CD4-positive, alpha-beta T cell (primary cell): ENCODE measurements at regions not wholly inside any gene's neighbourhood (a gene's known extent, or its start where the extent isn't known, plus 50 kb on each side); places are given as distances from the start of the nearest gene placed in this dataset.
"Not testable (repeated sequence)": the region's sequence is repeated elsewhere in the genome, so short reads cannot be mapped to it uniquely, and the experiment has no call there.

Experiments
- ATAC-seq: fragments of 200-7000 bp; cut with Tn5 transposase; one replicate; pipeline ENCODE4 v1.10.0; 2022; ENCODE audit warnings: mild to moderate bottlenecking; ENCODE audit not compliant: poor library complexity
- CTCF ChIA-PET: fragments of 350-600 bp; sonication (Branson Sonifier 250); formaldehyde crosslinking; loops from one replicate; lab custom pipeline; 2021; ENCODE audit warnings: antibody characterized with exemption, inconsistent platforms; lab: Charles Lee
- POLR2A ChIA-PET: fragments of 350-600 bp; sonication (Branson Sonifier 250); formaldehyde crosslinking; loops from one replicate; lab custom pipeline; 2021; ENCODE audit warnings: antibody characterized with exemption, inconsistent platforms; lab: Charles Lee
- DNase-seq, 14 experiments: peaks; one replicate each; pipeline ENCODE4 v3.0.0-alpha.2; 2013 to 2020; ENCODE audit warnings: mixed read lengths in 2 of 14
- H3K27ac ChIP-seq, 2 donors: one replicate each; pipeline versions ENCODE4 v1.5.1 to v1.7.0; 2013; ENCODE audit warnings: low read length in 2 of 2, low read depth in 1 of 2, mild to moderate bottlenecking in 1 of 2
- H3K27me3 ChIP-seq, 2 experiments: 1 replicate in 1 of 2; 2 replicates in 1 of 2; pipeline versions ENCODE4 v1.6.1 to v1.7.0; 2013; ENCODE audit warnings: low read length in 2 of 2, control low read depth in 1 of 2, mild to moderate bottlenecking in 1 of 2, moderate library complexity in 1 of 2; ENCODE audit not compliant: insufficient read depth in 2 of 2, control insufficient read depth in 1 of 2
- H3K36me3 ChIP-seq: one replicate; pipeline ENCODE4 v1.6.1; 2013; ENCODE audit warnings: low read length, control low read depth; ENCODE audit not compliant: insufficient read depth
- H3K4me1 ChIP-seq: one replicate; pipeline ENCODE4 v1.6.1; 2013; ENCODE audit warnings: low read length, control low read depth; ENCODE audit not compliant: insufficient read depth
- H3K4me3 ChIP-seq: one replicate; pipeline ENCODE4 v1.5.1; 2013; ENCODE audit warnings: mild to moderate bottlenecking, low read length, moderate library complexity
- H3K9me3 ChIP-seq, 2 experiments: 1 replicate in 1 of 2; 2 replicates in 1 of 2; pipeline versions ENCODE4 v1.6.1 to v1.7.0; 2013; ENCODE audit warnings: low read length in 2 of 2, mild to moderate bottlenecking in 2 of 2, control low read depth in 1 of 2, moderate library complexity in 1 of 2; ENCODE audit not compliant: control insufficient read depth in 1 of 2, insufficient read depth in 1 of 2
- H3K27ac Mint-ChIP-seq: one replicate; pipeline ENCODE4 v1.8.0; 2020; ENCODE audit warnings: mixed read lengths
- H3K27me3 Mint-ChIP-seq: one replicate; pipeline ENCODE4 v1.8.0; 2021; ENCODE audit warnings: mixed read lengths
- H3K36me3 Mint-ChIP-seq: one replicate; pipeline ENCODE4 v1.8.0; 2021; ENCODE audit warnings: low read depth, mixed read lengths
- H3K4me1 Mint-ChIP-seq: one replicate; pipeline ENCODE4 v1.8.0; 2021; ENCODE audit warnings: low read depth, mixed read lengths
- H3K4me3 Mint-ChIP-seq: one replicate; pipeline ENCODE4 v1.8.0; 2020; ENCODE audit warnings: mild to moderate bottlenecking, mixed read lengths
- H3K9me3 Mint-ChIP-seq: one replicate; pipeline ENCODE4 v1.8.0; 2020; ENCODE audit warnings: mixed read lengths
- CTCF ChIP-seq: fragments of 200-600 bp; IDR thresholded peaks from one replicate; pipeline ENCODE4 v1.8.0; 2022; ENCODE audit warnings: antibody characterized with exemption, mild to moderate bottlenecking
- intact Hi-C, 2 experiments: fragments of 100-400 bp; cut with DNase I in 1 of 2; cut with micrococcal nuclease in 1 of 2; formaldehyde crosslinking; loops; one replicate each; pipeline versions ENCODE4 v1.15.1 to v1.9.0; 2023 to 2025; cut with DNase I, micrococcal nuclease

GRCh38 chr10:61818251-61818650, 83.2 kb upstream of the ARID5B start:
- H3K27ac ChIP-seq, H3K4me3 Mint-ChIP-seq, H3K4me1 Mint-ChIP-seq, H3K9me3 ChIP-seq, H3K27ac Mint-ChIP-seq, DNase-seq, CTCF ChIA-PET, H3K4me3 ChIP-seq, POLR2A ChIA-PET, H3K9me3 Mint-ChIP-seq, H3K27me3 Mint-ChIP-seq, H3K36me3 ChIP-seq, H3K36me3 Mint-ChIP-seq, H3K4me1 ChIP-seq, H3K27me3 ChIP-seq, ATAC-seq: not testable (repeated sequence)
- intact Hi-C loops: loop anchor here in 1 of 2 experiments (5.0 kb wide), 1 partner anchor 66 kb away; no protein-coding TSS in a partner anchor

GRCh38 chr10:61819208-61819607, 82.3 kb upstream of the ARID5B start:
- H3K27ac Mint-ChIP-seq: no peak overlapping the region
- H3K36me3 ChIP-seq: no peaks in the 10 kb centered on the region
- no peaks in the 10 kb centered on the region for H3K9me3 Mint-ChIP-seq
- ATAC-seq: no peak
- no peaks in the 10 kb centered on the region for H3K36me3 Mint-ChIP-seq
- ChIA-PET CTCF (no interaction called here), POLR2A (no interaction called here)
- H3K4me1 Mint-ChIP-seq: no peaks in the 10 kb centered on the region
- no peak overlapping the region for H3K4me3 Mint-ChIP-seq
- no peaks in the 10 kb centered on the region for H3K27me3 ChIP-seq
- H3K9me3 ChIP-seq: no peaks in the 10 kb centered on the region
- no peaks in the 10 kb centered on the region for H3K27me3 Mint-ChIP-seq
- no peak overlapping the region for H3K27ac ChIP-seq
- TF ChIP-seq CTCF: no peak
- H3K4me3 ChIP-seq: no peak overlapping the region
- H3K4me1 ChIP-seq: no peaks in the 10 kb centered on the region
- peak in 1 of 14 experiments; percentile 8 for DNase-seq
- intact Hi-C loops: loop anchor here in 1 of 2 experiments (5.0 kb wide), 1 partner anchor 67 kb away; no protein-coding TSS in a partner anchor

GRCh38 chr10:61821153-61821552, 80.3 kb upstream of the ARID5B start:
- H3K27me3 ChIP-seq: no peaks in the 10 kb centered on the region
- POLR2A ChIA-PET: no interaction called here
- no peaks in the 10 kb centered on the region for H3K4me1 Mint-ChIP-seq
- no peak for DNase-seq
- H3K36me3 ChIP-seq: no peaks in the 10 kb centered on the region
- H3K4me3 ChIP-seq: no peak overlapping the region
- no peaks in the 10 kb centered on the region for H3K36me3 Mint-ChIP-seq
- H3K4me3 Mint-ChIP-seq: no peak overlapping the region
- no peak overlapping the region for H3K27ac Mint-ChIP-seq
- H3K9me3 ChIP-seq: no peaks in the 10 kb centered on the region
- H3K27me3 Mint-ChIP-seq: no peaks in the 10 kb centered on the region
- H3K27ac ChIP-seq: no peak overlapping the region
- no peak for ATAC-seq
- no peaks in the 10 kb centered on the region for H3K9me3 Mint-ChIP-seq
- no peak for TF ChIP-seq CTCF
- no peaks in the 10 kb centered on the region for H3K4me1 ChIP-seq
- CTCF ChIA-PET: no interaction called here
- intact Hi-C loops: no loop called here

- no peaks in the 10 kb centered on the region for H3K9me3 ChIP-seq
- POLR2A ChIA-PET: interaction anchor here (0.9 kb wide), 1 partner anchor 14 kb away, joined by 3 read pairs; no protein-coding TSS in a partner anchor
- H3K27ac ChIP-seq: no peak overlapping the region
- H3K4me3 ChIP-seq: no peak overlapping the region
- no peak for TF ChIP-seq CTCF
- no peaks in the 10 kb centered on the region for H3K36me3 ChIP-seq
- CTCF ChIA-PET: no interaction called here
- H3K4me3 Mint-ChIP-seq: no peak overlapping the region
- H3K4me1 ChIP-seq: no peaks in the 10 kb centered on the region
- H3K27ac Mint-ChIP-seq: no peak overlapping the region
- H3K36me3 Mint-ChIP-seq: no peaks in the 10 kb centered on the region
- DNase-seq (no peak), ATAC-seq (no peak)
- no peaks in the 10 kb centered on the region for H3K9me3 Mint-ChIP-seq
- intact Hi-C loops: no loop called here
- no peaks in the 10 kb centered on the region for H3K27me3 ChIP-seq
- no peaks in the 10 kb centered on the region for H3K27me3 Mint-ChIP-seq
- H3K4me1 Mint-ChIP-seq: no peaks in the 10 kb centered on the region
These were observed 79.8 kb upstream of the ARID5B start for GRCh38 chr10:61821693-61822092.
